ENCODE measurements at regions not wholly inside any gene's neighbourhood (a gene's known extent, or its start where the extent isn't known, plus 50 kb on each side); places are given as distances from the start of the nearest gene placed in this dataset.

DNA sequence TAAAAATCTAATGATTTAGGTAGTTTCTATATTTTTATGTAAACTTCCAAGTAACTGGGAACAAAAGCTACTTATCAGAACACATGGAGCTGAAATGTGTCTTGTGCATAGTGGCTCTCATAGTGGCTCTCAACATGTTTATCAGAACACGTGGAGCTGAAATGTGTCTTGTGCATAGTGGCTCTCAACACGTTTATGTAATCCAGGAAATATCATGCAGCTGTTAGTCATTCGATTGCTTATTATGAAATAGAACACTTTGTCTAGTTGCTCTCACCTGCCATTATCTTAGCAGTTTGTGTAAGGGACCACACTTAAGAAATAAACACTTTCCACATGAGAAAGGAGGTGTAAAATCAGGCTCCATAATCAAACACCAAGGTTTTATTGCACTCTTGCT lies 119.2 kb upstream of the ASCC3 start:
- no peak for TF ChIP-seq CTCF (conservative IDR thresholded peaks at IDR 0.05)
- no peak for TF ChIP-seq ZFX (IDR thresholded peaks at IDR 0.05)

Data from C4-2B (cell line).